Peyer's patch (tissue), 4 donors: ENCODE measurements at regions not wholly inside any gene's neighbourhood (a gene's known extent, or its start where the extent isn't known, plus 50 kb on each side); places are given as distances from the start of the nearest gene placed in this dataset.

Source experiments
- CTCF ChIP-seq, 6 experiments: fragments of 450-650 bp in 4 of 6; fragments of 200-600 bp in 2 of 6; sonication (generic) in 1 of 6; IDR thresholded peaks; one replicate each; pipeline ENCODE4 v1.5.1; 2017 to 2019; ENCODE audit warnings: antibody characterized with exemption in 6 of 6, mild to moderate bottlenecking in 3 of 6, moderate library complexity in 1 of 6
- POLR2A ChIP-seq, 2 donors: fragments of 450-650 bp; IDR thresholded peaks; one replicate each; pipeline ENCODE4 v1.5.1; 2017; ENCODE audit warnings: antibody characterized with exemption in 2 of 2, mild to moderate bottlenecking in 2 of 2, moderate library complexity in 2 of 2

DNA sequence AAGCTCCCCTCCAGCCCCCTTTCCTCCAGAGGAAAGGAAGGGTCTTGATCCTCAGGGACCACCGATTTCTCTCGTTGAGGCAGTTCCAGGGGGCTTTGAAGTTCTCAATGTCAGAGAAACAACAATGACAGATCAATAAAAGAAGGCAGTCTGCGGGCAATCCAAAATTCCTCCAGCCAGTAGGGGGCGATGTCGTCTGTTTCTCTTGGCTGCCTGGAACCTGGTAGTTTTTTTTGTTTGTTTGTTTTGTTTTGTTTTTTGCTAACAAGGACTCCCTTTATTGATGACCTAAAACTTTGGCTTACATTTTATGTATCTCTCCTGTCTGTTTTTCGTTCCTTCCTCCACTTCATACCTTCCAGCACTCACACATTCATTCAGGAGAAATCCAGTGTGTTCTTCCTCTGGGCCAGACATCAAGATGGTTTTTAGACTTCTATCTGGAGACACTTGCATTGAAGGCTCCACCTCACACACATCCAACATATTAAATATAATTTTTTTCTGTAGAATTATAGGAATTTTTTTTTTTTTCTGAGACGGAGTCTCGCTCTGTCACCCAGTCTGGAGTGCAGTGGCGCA is 276.6 kb downstream of the RPLP1 start:
- no peak for TF ChIP-seq POLR2A (IDR thresholded peaks at IDR 0.05)
- TF ChIP-seq CTCF (IDR thresholded peaks at IDR 0.05), result peak; percentile 72 to 86 (median 78)
